ENCODE measurements at regions not wholly inside any gene's neighbourhood (a gene's known extent, or its start where the extent isn't known, plus 50 kb on each side); places are given as distances from the start of the nearest gene placed in this dataset.
A peak's percentile ranks its signal among the peaks of the same experiment; 100 is the strongest.
"Not testable (repeated sequence)": the region's sequence is repeated elsewhere in the genome, so short reads cannot be mapped to it uniquely, and the experiment has no call there.

DNA sequence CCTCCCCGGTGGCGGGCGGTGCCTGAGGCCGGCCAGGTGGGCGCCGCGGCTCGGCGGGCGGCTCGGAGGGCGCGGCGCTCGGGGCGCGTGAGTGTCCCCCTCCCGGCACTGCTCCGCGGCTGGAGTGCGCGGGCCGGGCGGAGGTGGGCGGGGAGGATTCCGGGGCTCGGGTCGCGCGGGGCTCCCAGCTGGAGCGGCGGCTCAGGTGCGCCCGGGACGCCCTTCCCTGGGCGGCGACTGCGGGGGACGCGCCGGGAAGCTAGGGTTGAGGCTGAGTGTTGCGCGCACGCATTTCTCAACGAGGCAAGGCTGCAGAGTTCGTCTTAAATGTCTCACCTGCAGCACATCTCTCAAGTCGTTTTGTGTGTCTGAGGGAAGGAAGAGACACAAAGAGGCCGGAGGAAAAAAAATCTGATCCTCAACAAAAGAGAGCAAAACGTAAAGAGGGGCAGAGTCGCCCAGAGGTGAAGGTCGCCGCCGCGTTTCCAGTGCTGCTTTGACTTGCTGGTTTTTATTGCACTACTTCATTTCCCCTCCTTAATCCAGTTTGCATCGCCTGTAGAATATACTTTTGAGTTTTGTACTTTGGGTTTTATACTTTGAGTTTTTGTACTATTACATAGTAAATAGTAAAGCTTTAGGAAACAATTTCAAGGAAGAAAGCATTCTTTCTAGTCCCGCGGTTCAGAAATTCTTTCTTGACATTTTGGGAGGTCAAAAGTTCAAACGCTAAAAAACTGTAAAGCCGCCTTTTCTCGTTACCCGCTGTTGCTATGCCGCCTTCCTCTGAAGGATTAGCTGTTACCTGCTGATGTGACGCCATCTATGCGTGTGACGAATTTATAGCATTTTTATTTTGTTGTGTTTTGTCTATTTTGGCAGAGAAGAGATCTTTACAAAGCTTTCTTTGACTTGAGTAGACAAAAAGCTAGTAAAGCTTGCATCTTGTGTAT is 106.5 kb upstream of the STOX2 start:
- H3K36me3 Mint-ChIP-seq: no peaks in the 10 kb centered on the region
- H3K4me1 Mint-ChIP-seq: peaks cover 6% of the 10 kb centered on the region
- DNase-seq (peak; percentile 35), ATAC-seq (ENCODE audit: low read depth) (no peak)
- peak overlapping the region; percentile 54 for H3K4me3 Mint-ChIP-seq
- peaks cover 71% of the 10 kb centered on the region for H3K27me3 Mint-ChIP-seq
- POLR2A ChIA-PET: no interaction called here
- H3K9me3 Mint-ChIP-seq: peaks cover 2% of the 10 kb centered on the region
- no peak overlapping the region for H3K27ac Mint-ChIP-seq

DNA sequence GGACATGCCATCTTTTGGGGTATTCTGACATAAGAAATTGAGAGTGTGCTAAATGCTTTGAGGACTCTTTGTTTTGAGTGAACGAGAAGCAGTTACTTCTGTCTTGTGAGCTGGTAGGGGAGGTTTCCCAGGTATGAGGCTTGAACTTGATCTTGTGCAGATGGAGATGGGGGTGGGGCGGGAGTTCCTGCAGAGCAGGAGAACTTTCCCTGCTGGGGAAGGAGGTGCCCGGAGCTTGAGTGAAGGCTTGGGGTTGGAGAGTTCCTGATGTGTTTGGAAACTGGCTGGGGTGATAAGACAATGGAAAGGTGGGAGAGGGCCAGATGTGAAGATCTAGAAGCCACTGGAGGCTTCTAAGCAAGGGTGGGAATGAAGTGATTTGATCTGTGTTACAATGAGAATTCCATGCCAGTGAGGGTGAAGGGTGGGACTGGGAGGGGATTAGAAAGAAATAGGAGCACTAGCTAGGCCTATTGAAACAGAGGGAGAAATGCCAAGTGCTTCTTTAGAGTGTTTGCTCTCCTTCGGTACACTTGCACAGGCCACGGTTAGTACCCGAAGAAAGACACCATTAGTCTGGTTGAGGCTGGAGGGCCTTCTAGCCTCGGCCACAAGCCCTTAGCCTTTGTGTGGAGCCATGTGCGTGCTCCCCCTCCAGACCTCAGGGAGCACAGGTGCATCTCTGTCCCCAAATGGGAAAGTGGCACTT is 103.5 kb upstream of the STOX2 start:
- no peak overlapping the region for H3K27ac Mint-ChIP-seq
- POLR2A ChIA-PET: no interaction called here
- no peak overlapping the region for H3K4me3 Mint-ChIP-seq

DNA sequence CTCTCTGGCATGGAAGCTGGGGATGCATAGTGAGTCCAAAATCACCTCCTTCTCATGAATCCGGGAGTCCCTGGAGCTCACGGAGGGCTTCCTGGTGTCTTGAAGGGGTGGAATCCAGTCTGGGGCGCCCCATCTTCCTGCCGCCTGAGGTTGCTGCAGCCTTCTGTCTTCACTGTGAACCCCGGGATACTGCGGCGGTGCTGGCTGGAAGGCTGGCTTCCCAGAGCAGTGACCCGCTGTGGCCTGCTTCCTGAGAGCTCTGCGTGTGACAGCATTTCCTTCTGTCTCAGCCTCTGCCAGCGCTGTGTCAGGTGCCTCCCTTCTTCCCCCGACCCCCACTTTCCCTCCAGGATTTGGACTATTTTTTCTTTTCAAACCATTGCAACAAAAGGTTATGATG is 98.8 kb upstream of the STOX2 start:
- ATAC-seq (ENCODE audit: low read depth): no peak
- Mint-ChIP-seq H3K9me3 (no peaks in the 10 kb centered on the region), H3K4me3 (no peak overlapping the region), H3K27me3 (peaks cover 18% of the 10 kb centered on the region), H3K4me1 (no peaks in the 10 kb centered on the region), H3K27ac (no peak overlapping the region), H3K36me3 (no peaks in the 10 kb centered on the region)
- no peak for DNase-seq
- POLR2A ChIA-PET: no interaction called here

More for the DNA sequence above, 103.5 kb upstream of the STOX2 start:
- no peaks in the 10 kb centered on the region for H3K9me3 Mint-ChIP-seq
- H3K36me3 Mint-ChIP-seq: no peaks in the 10 kb centered on the region
- no peak for ATAC-seq (ENCODE audit: low read depth)
- peaks cover 6% of the 10 kb centered on the region for H3K4me1 Mint-ChIP-seq
- no peak for DNase-seq
- peaks cover 43% of the 10 kb centered on the region for H3K27me3 Mint-ChIP-seq

DNA sequence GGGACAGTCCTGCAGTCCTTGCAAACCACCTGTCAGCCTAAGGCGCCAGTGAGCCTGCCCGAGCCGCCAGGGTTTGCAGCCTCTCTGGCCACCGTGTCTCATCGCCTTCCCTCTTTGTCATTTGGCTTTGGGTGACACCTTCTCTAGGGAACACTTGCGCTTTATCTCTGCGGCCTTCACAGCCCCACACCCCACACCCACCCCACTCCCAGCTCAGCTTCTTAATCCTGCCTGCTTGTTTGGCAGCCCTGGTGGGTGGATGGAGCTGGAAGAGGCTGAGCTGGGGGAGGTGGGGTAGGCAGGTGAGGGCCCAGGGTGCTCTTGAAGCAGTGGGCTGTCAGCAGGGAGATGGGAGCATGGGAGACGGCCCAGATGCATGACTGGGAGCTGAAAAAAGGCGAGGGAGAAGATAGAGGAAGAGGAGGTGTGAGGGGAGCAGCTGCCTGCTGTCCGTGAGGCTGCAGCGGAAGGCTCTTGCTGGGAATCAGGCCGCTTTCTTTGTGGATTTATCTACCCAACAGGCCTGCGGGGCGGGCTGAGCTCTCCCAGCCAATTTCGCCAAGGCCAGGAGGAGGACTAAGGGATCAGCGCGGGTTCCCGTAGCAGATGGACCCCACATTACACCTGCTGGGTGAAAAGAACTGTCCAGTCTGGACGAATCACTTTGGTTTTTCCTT is 97.5 kb upstream of the STOX2 start:
- ATAC-seq (ENCODE audit: low read depth) (no peak), DNase-seq (no peak)
- peaks cover 11% of the 10 kb centered on the region for H3K27me3 Mint-ChIP-seq
- no peaks in the 10 kb centered on the region for H3K4me1 Mint-ChIP-seq
- POLR2A ChIA-PET: no interaction called here
- H3K36me3 Mint-ChIP-seq: no peaks in the 10 kb centered on the region
- no peak overlapping the region for H3K4me3 Mint-ChIP-seq
- no peaks in the 10 kb centered on the region for H3K9me3 Mint-ChIP-seq
- no peak overlapping the region for H3K27ac Mint-ChIP-seq

DNA sequence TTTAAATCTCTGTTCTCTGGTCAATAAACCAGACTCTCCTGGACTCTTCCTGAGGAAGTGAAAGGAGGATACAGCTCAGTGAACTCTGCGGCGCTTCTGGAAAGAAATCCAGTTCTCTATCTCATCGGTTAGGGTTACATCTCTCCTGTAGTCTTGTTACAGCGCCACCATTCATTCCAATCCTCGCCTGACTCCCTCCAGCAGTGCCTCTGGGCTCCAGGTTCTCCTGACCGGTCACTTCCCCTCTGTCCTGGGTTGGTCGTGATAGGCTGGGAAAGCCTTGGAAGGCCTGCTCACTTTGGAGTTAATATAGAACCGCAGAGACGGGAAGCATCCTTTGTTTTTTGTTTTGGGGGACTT is 97.0 kb upstream of the STOX2 start:
- Mint-ChIP-seq H3K27me3 (peaks cover 14% of the 10 kb centered on the region), H3K27ac (no peak overlapping the region), H3K9me3 (no peaks in the 10 kb centered on the region), H3K4me3 (no peak overlapping the region), H3K4me1 (no peaks in the 10 kb centered on the region), H3K36me3 (no peaks in the 10 kb centered on the region)
- no peak for DNase-seq
- no peak for ATAC-seq (ENCODE audit: low read depth)
- POLR2A ChIA-PET: no interaction called here

DNA sequence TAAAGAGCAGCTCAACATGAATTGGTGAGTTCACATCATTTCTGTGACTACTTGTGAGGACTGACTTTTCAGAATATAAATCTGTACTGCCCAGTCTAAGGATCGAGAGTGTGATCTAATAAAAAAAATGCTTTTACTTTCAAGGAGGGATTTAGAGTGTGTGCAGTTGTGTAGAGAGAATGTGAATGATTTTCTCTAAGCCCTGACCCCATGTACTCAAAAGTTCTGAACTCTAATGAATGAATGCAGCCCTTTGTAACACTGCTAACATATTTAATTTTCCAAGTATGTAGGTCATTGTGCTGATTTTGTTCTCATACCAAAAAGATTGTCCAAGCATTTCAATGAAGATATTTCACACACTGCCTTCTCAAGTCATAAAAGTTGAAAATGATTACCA is 92.5 kb upstream of the STOX2 start:
- H3K27ac Mint-ChIP-seq: no peak overlapping the region
- no peaks in the 10 kb centered on the region for H3K9me3 Mint-ChIP-seq
- H3K27me3 Mint-ChIP-seq: peaks cover 12% of the 10 kb centered on the region
- ATAC-seq (ENCODE audit: low read depth) (no peak), DNase-seq (no peak)
- H3K4me3 Mint-ChIP-seq: no peak overlapping the region
- POLR2A ChIA-PET: no interaction called here
- H3K36me3 Mint-ChIP-seq: no peaks in the 10 kb centered on the region
- no peaks in the 10 kb centered on the region for H3K4me1 Mint-ChIP-seq

DNA sequence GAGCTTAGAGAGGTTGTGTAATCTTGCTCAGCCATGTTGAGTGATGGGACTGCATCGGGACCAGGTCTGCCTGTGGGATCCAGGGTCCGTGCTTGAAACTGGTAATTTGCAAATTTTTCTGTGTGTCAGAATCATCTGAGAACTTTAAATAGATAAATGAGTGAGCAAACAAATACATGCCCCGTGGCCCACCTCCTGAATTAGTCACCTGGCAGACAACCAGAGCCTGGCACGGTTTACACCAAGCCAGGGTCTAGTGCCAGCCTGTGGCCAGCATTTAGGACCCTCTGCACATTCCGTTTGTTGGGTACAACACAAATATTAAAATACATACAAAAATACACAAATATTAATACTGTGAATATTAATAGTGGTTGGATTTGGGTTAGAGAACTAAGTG is 90.6 kb upstream of the STOX2 start:
- Mint-ChIP-seq H3K27me3 (peaks cover 12% of the 10 kb centered on the region), H3K27ac (no peak overlapping the region), H3K36me3 (no peaks in the 10 kb centered on the region), H3K4me1 (no peaks in the 10 kb centered on the region), H3K9me3 (no peaks in the 10 kb centered on the region), H3K4me3 (no peak overlapping the region)
- ATAC-seq (ENCODE audit: low read depth) (no peak), DNase-seq (no peak)
- POLR2A ChIA-PET: no interaction called here

DNA sequence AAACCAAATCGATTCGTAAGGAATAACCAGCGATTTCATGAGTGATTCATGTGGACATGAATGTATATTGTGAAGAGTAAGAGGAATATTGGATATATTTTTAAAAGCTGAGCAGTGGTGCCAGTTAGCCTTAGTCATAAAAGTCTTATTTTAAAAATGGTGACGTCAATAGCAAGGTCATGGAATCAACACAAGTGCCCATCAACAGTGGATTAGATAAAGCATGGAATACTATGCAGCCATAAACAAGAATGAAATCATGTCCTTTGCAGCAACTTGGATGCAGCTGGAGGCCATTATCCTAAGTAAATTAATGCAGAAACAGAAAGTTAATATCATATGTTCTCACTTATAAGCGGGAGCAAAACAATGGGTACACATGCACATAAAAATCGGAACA is 89.0 kb upstream of the STOX2 start:
- no peaks in the 10 kb centered on the region for H3K9me3 Mint-ChIP-seq
- H3K27ac Mint-ChIP-seq: no peak overlapping the region

DNA sequence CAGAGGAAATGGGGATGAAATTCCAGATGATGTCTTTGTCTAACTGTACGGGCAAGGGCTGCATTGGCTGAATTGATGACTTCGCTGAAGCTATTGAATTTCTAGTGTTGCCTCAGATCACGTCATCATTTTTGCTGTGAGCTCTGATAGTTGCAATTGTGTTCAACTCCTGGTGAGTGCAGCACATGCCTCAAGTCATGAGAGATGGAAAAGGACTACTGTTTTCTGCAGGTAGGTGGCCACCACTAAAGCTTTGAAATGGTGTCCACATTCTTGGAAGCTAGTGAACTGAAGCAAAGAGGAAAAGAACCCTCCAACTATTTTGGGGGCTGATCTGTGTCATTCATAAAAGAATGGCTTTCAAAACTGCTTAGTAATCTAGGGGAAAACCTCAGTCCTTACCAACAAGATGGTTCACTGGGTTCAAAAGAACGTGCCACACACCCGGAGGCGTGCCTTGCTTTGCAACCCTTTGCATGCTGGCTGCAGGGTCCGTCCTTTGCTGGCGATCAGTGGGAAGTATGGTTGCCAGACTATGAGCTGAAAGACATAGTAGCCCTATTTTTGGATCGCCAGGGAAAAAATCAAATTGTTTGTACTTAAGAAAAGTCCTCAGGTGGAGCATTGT is 88.1 kb upstream of the STOX2 start:
- no peak for ATAC-seq (ENCODE audit: low read depth)
- DNase-seq: no peak
- POLR2A ChIA-PET: no interaction called here
- H3K4me3 Mint-ChIP-seq: no peak overlapping the region
- no peaks in the 10 kb centered on the region for H3K36me3 Mint-ChIP-seq
- H3K4me1 Mint-ChIP-seq: no peaks in the 10 kb centered on the region
- H3K27ac Mint-ChIP-seq: no peak overlapping the region
- H3K9me3 Mint-ChIP-seq: no peaks in the 10 kb centered on the region
- peaks cover 8% of the 10 kb centered on the region for H3K27me3 Mint-ChIP-seq

More for the DNA sequence above, 89.0 kb upstream of the STOX2 start:
- DNase-seq: no peak
- no peaks in the 10 kb centered on the region for H3K4me1 Mint-ChIP-seq
- POLR2A ChIA-PET: no interaction called here
- H3K36me3 Mint-ChIP-seq: no peaks in the 10 kb centered on the region
- H3K4me3 Mint-ChIP-seq: no peak overlapping the region
- no peak for ATAC-seq (ENCODE audit: low read depth)
- peaks cover 8% of the 10 kb centered on the region for H3K27me3 Mint-ChIP-seq

DNA sequence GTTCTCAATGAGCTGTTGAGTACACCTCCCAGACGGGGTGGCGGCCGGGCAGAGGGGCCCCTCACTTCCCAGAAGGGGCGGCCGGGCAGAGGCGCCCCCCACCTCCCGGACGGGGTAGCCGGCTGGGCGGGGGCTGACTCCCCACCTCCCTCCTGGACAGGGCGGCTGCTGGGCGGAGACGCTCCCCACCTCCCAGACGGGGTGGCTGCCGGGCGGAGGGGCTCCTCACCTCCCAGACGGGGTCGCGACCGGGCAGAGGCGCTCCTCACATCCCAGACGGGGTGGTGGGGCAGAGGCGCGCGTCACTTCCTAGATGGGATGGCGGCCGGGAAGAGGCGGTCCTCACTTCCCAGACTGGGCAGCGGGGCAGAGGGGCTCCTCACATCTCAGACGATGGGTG is 86.5 kb upstream of the STOX2 start:
- H3K9me3 Mint-ChIP-seq; DNase-seq; POLR2A ChIA-PET; H3K36me3 Mint-ChIP-seq; H3K27ac Mint-ChIP-seq; H3K4me3 Mint-ChIP-seq; H3K4me1 Mint-ChIP-seq; ATAC-seq (ENCODE audit: low read depth); H3K27me3 Mint-ChIP-seq: not testable (repeated sequence)

DNA sequence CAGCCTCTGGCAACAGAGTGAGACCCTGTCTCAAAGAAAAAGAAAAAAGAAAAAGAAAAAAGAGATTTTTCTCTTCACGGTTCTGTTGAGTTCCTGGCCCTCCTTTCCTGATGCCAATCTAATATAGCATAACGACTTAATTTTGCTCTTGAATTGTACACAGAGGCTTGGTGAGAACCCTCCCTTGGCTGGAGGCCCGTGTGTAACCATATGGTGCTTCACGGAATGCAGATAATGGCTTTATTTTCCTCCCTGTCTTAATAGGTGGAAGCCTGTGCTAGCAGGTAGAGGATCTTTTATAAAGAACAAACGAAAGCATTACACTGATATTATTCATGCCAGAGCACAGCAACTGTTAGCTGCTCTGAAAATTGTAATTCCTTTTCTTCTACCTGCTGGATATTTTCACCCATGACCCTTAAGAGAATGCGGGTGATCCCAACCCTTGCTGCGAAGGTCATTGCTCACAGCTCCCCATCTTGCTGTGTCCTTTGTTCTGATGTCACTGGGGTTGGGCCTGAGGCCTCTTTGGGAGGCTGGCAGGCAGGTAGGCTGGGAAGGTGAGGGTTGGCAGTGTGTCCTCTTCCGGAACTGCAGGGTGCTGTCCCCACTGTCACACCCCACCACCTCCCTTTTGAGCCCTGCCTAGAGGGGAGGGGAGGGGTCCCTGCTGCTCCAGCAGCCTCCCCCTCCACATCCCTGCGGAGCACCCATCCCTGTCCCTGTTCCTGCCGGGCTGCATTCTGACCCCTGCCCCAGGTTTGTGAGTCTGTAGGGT is 83.8 kb upstream of the STOX2 start:
- no peaks in the 10 kb centered on the region for H3K27me3 Mint-ChIP-seq
- no peak overlapping the region for H3K4me3 Mint-ChIP-seq
- DNase-seq (no peak), ATAC-seq (ENCODE audit: low read depth) (no peak)
- H3K9me3 Mint-ChIP-seq: no peaks in the 10 kb centered on the region
- POLR2A ChIA-PET: no interaction called here
- H3K27ac Mint-ChIP-seq: no peak overlapping the region
- H3K36me3 Mint-ChIP-seq: no peaks in the 10 kb centered on the region
- no peaks in the 10 kb centered on the region for H3K4me1 Mint-ChIP-seq

DNA sequence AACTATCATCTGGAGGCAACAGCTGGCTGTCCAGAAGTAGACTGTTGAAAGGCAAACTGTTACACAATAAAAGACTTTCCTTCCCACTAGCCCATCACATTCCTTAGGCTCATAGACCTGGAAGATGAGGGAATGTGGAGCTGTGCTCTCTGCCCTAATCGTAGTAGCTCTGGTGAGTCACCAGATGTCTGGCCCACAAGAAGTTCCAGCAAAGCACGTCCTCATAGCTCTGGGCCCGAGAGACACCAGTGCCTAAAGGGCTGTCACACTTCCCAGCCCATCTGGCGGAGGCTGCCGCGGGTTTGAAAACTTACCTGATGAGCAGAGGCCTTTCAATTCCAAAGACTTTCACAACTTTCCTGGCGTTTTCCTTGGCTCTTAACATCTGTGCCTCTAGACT is 81.7 kb upstream of the STOX2 start:
- Mint-ChIP-seq H3K36me3 (no peaks in the 10 kb centered on the region), H3K27ac (no peak overlapping the region), H3K9me3 (no peaks in the 10 kb centered on the region), H3K4me1 (peaks cover 6% of the 10 kb centered on the region), H3K27me3 (peaks cover 6% of the 10 kb centered on the region), H3K4me3 (no peak overlapping the region)
- ATAC-seq (ENCODE audit: low read depth) (no peak), DNase-seq (no peak)
- POLR2A ChIA-PET: no interaction called here

DNA sequence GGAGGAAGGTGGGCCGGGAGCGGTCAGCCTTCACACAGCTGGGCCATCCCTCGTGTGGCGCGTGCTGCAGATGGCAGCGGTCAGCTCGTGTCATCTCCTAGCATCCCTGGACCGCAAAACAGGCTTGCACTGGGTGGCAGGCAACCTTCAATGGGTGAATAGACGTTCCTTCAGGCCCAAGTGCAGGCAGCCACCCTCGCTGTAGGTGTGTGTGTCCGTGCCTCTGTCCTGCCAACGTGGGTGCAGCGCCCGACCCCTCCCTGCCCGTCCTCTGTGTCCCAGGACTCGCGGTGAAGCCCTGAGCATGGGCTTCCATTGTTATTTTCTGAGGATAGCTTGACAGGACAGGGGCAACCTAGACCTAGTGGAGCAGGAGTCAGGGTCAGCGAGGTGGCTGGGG is 79.8 kb upstream of the STOX2 start:
- POLR2A ChIA-PET: no interaction called here
- H3K27ac Mint-ChIP-seq: no peak overlapping the region
- H3K4me1 Mint-ChIP-seq: peaks cover 6% of the 10 kb centered on the region

More for the DNA sequence above, 79.8 kb upstream of the STOX2 start:
- no peaks in the 10 kb centered on the region for H3K36me3 Mint-ChIP-seq
- H3K27me3 Mint-ChIP-seq: peaks cover 6% of the 10 kb centered on the region
- DNase-seq (no peak), ATAC-seq (ENCODE audit: low read depth) (no peak)
- H3K4me3 Mint-ChIP-seq: no peak overlapping the region
- no peaks in the 10 kb centered on the region for H3K9me3 Mint-ChIP-seq
